Adipocyte (in vitro differentiated cells): ENCODE measurements at regions not wholly inside any gene's neighbourhood (a gene's known extent, or its start where the extent isn't known, plus 50 kb on each side); places are given as distances from the start of the nearest gene placed in this dataset.
"Not testable (repeated sequence)": the region's sequence is repeated elsewhere in the genome, so short reads cannot be mapped to it uniquely, and the experiment has no call there.

ENCODE experiments used
- DNase-seq: peaks from one replicate; pipeline ENCODE4 v3.0.0-alpha.2; 2015; ENCODE audit warnings: low read depth
- H3K27me3 ChIP-seq: replicated peaks from 2 replicates; pipeline ENCODE4 v1.7.0; 2013; ENCODE audit warnings: mild to moderate bottlenecking, low read length, moderate library complexity; ENCODE audit not compliant: control insufficient read depth, insufficient read depth
- H3K36me3 ChIP-seq: 2 replicates; pipeline ENCODE4 v1.7.0; 2013; ENCODE audit warnings: low read length, mild to moderate bottlenecking, moderate library complexity; ENCODE audit not compliant: control insufficient read depth, insufficient read depth, severe bottlenecking
- H3K4me1 ChIP-seq: 2 replicates; pipeline ENCODE4 v1.7.0; 2013; ENCODE audit warnings: mild to moderate bottlenecking, low read length, moderate library complexity; ENCODE audit not compliant: control insufficient read depth, insufficient read depth
- H3K4me3 ChIP-seq: 2 replicates; pipeline ENCODE4 v1.7.0; 2013; ENCODE audit warnings: mild to moderate bottlenecking, low read length, moderate library complexity
- H3K9ac ChIP-seq: 2 replicates; pipeline ENCODE4 v1.7.0; 2013; ENCODE audit warnings: mild to moderate bottlenecking, low read length, moderate library complexity
- H3K9me3 ChIP-seq: 2 replicates; pipeline ENCODE4 v1.7.0; 2013; ENCODE audit warnings: mild to moderate bottlenecking, low read length, moderate library complexity; ENCODE audit not compliant: control insufficient read depth

DNA sequence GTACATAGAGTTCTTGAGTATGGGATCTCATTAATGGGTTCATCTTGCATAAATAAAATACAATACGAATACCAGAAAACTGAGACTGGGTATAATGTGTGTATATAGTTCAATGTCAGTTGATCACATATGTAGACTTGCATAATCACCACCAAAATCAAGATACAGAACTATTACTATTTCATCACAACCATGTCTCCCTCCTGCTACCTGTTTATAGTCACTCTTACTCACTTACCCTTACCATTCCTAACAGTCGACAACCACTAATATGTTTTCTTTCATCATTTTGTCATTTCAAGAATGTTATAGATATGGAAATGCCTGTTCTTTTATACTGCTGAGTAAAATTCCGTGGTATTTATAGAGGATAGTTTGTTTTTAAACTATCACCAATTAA, 416.1 kb upstream of the CNTNAP2 start:
- no peak for DNase-seq
- H3K36me3 ChIP-seq, result no peaks in the 10 kb centered on the region
- H3K9me3 ChIP-seq, result no peaks in the 10 kb centered on the region
- no peak overlapping the region for H3K4me3 ChIP-seq
- H3K4me1 ChIP-seq, result no peaks in the 10 kb centered on the region
- H3K27me3 ChIP-seq, result no peaks in the 10 kb centered on the region
- no peak overlapping the region for H3K9ac ChIP-seq

- H3K4me1 ChIP-seq, result no peaks in the 10 kb centered on the region
- H3K36me3 ChIP-seq, result no peaks in the 10 kb centered on the region
- H3K9me3 ChIP-seq, result no peaks in the 10 kb centered on the region
- H3K9ac ChIP-seq, result no peak overlapping the region
- H3K27me3 ChIP-seq, result no peaks in the 10 kb centered on the region
- DNase-seq, result no peak
- no peak overlapping the region for H3K4me3 ChIP-seq
Measured at GRCh38 chr7:145698526-145699262, 417.9 kb upstream of the CNTNAP2 start.

DNA sequence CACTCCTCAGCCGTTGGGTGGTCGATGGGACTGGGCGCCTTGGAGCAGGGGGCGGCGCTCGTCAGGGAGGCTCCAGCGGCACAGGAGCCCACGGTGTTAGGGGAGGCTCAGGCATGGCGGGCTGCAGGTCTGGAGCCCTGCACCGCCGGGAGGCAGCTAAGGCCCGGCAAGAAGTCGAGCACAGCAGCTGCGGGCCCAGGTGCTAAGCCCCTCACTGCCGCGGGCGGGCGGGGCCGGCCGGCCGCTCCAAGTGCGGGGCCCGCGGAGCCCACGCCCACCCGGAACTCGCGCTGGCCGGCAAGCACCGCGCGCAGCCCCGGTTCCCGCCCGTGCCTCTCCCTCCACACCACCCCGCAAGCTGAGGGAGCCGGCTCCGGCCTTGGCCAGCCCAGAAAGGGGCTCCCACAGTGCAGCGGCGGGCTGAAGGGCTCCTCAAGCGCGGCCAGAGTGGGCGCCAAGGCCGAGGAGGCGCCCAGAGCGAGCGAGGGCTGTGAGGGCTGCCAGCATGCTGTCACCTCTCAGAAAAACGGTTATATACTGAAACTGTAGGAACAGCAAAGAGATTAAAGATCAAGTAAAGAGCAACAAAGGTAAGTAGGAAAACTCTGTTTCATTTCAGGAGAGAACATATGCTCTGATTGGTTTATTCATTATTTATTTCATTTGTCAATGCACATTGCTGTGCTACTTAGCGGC, 419.0 kb upstream of the CNTNAP2 start:
- H3K4me3 ChIP-seq, H3K9me3 ChIP-seq, H3K9ac ChIP-seq, H3K4me1 ChIP-seq, DNase-seq, H3K27me3 ChIP-seq, H3K36me3 ChIP-seq: not testable (repeated sequence)

GRCh38 chr7:145696071-145696470, 420.5 kb upstream of the CNTNAP2 start:
- H3K4me1 ChIP-seq, result no peaks in the 10 kb centered on the region
- H3K9ac ChIP-seq, result no peak overlapping the region
- H3K36me3 ChIP-seq, result no peaks in the 10 kb centered on the region
- H3K27me3 ChIP-seq, result no peaks in the 10 kb centered on the region
- no peaks in the 10 kb centered on the region for H3K9me3 ChIP-seq
- H3K4me3 ChIP-seq, result no peak overlapping the region
- DNase-seq, result no peak

GRCh38 chr7:145692237-145692950, 424.2 kb upstream of the CNTNAP2 start:
- no peaks in the 10 kb centered on the region for H3K27me3 ChIP-seq
- H3K9ac ChIP-seq, result no peak overlapping the region
- no peaks in the 10 kb centered on the region for H3K9me3 ChIP-seq
- DNase-seq, result no peak
- no peaks in the 10 kb centered on the region for H3K4me1 ChIP-seq
- no peak overlapping the region for H3K4me3 ChIP-seq
- no peaks in the 10 kb centered on the region for H3K36me3 ChIP-seq

- no peaks in the 10 kb centered on the region for H3K36me3 ChIP-seq
- no peaks in the 10 kb centered on the region for H3K27me3 ChIP-seq
- H3K4me3 ChIP-seq, result no peak overlapping the region
- no peaks in the 10 kb centered on the region for H3K9me3 ChIP-seq
- H3K4me1 ChIP-seq, result no peaks in the 10 kb centered on the region
- no peak overlapping the region for H3K9ac ChIP-seq
- no peak for DNase-seq
Measured at GRCh38 chr7:145691377-145691914, 425.2 kb upstream of the CNTNAP2 start.

DNA sequence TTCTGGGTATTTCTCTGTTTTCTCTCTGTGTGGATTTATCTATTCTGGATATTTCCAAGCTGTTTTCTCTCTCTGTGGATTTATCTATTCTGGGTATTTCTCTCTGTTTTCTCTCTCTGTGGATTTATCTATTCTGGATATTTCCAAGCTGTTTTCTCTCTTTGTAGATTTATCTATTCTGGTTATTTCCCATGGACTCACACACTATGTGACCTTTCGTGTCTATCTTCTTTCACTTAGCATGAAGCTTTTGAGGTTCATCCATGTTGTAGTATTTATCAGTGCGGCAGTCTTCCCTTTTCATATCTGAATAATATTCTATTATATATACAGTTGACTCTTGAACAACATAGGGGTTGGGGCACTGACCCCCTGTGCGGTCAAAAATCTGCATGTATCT, 435.0 kb upstream of the CNTNAP2 start:
- Histone ChIP-seq H3K27me3 (no peaks in the 10 kb centered on the region), H3K4me1 (no peaks in the 10 kb centered on the region), H3K9ac (no peak overlapping the region), H3K4me3 (no peak overlapping the region), H3K36me3 (no peaks in the 10 kb centered on the region), H3K9me3 (no peaks in the 10 kb centered on the region)
- DNase-seq, result no peak

GRCh38 chr7:145681159-145681558, 435.4 kb upstream of the CNTNAP2 start:
- no peaks in the 10 kb centered on the region for H3K27me3 ChIP-seq

DNA sequence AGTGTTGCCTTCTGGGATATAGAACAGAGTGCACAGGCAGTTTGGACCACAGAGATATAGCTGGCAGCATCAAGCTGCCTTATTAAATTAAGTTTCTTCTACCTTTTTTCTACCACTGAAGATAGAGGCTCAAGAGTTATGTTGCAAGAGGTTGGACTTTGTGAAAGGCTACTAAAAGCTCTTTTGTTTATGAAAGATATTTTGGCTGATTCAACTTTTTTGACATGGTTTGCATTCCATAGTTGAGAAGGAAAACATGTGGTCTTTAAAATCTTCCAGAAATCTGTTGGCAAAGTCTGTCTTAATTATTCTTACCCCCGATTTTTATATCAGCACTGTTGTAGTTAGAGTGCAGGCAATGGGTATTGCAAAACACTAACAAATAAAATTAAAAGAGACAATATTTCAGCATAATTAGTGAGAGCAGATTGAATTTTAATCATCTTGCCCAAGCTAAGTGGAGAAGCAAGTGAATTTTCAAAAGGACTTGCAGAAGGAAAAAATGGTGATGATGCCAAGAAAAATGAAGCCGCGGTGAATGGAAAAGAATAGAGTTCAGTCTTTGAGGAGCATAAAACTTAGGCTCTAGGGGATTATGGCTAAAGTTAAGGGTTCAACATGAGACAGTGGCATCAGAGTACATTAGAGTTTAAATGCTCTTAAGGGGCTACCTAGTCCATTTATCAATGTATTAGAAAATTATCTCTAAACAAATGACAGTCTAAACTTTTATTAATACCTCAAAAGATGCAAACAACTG, 450.9 kb upstream of the CNTNAP2 start:
- peaks cover 2% of the 10 kb centered on the region for H3K9me3 ChIP-seq
- H3K9ac ChIP-seq, result no peak overlapping the region
- H3K36me3 ChIP-seq, result no peaks in the 10 kb centered on the region
- no peak overlapping the region for H3K4me3 ChIP-seq
- no peak for DNase-seq
- no peaks in the 10 kb centered on the region for H3K27me3 ChIP-seq
- no peaks in the 10 kb centered on the region for H3K4me1 ChIP-seq

More at GRCh38 chr7:145681159-145681558, 435.4 kb upstream of the CNTNAP2 start:
- H3K36me3 ChIP-seq, result no peaks in the 10 kb centered on the region
- no peaks in the 10 kb centered on the region for H3K9me3 ChIP-seq
- DNase-seq, result no peak
- no peaks in the 10 kb centered on the region for H3K4me1 ChIP-seq
- no peak overlapping the region for H3K4me3 ChIP-seq
- no peak overlapping the region for H3K9ac ChIP-seq

- Histone ChIP-seq H3K27me3 (no peaks in the 10 kb centered on the region), H3K9ac (no peak overlapping the region), H3K4me3 (no peak overlapping the region), H3K36me3 (no peaks in the 10 kb centered on the region), H3K4me1 (no peaks in the 10 kb centered on the region), H3K9me3 (no peaks in the 10 kb centered on the region)
- DNase-seq, result no peak
Measured at GRCh38 chr7:145655666-145656065, 460.9 kb upstream of the CNTNAP2 start.

GRCh38 chr7:145645135-145645515, 471.5 kb upstream of the CNTNAP2 start:
- Histone ChIP-seq H3K4me1 (no peaks in the 10 kb centered on the region), H3K4me3 (no peak overlapping the region), H3K36me3 (no peaks in the 10 kb centered on the region), H3K9ac (no peak overlapping the region), H3K9me3 (peaks cover 8% of the 10 kb centered on the region), H3K27me3 (no peaks in the 10 kb centered on the region)
- DNase-seq, result no peak
